ENCODE measurements at regions not wholly inside any gene's neighbourhood (a gene's known extent, or its start where the extent isn't known, plus 50 kb on each side); places are given as distances from the start of the nearest gene placed in this dataset.

GRCh38 chr1:220994671-220995070 lies 115.4 kb downstream of the HLX start:
- H3K27me3 Mint-ChIP-seq (ENCODE audit: low read depth in 2 of 2), result no peaks in the 10 kb centered on the region
- Histone ChIP-seq H3K27me3 (ENCODE audit: control insufficient read depth, insufficient read depth, low read length) (no peaks in the 10 kb centered on the region), H3K9me3 (ENCODE audit: control insufficient read depth, insufficient read depth, low read length) (no peaks in the 10 kb centered on the region), H3K36me3 (ENCODE audit: control insufficient read depth, insufficient read depth, low read length) (no peaks in the 10 kb centered on the region), H3K4me1 (ENCODE audit: control insufficient read depth, insufficient read depth, low read length) (no peaks in the 10 kb centered on the region), H3K27ac (ENCODE audit: low read length) (no peak overlapping the region), H3K4me3 (ENCODE audit: low read length) (no peak overlapping the region)
- no peak for DNase-seq
- H3K4me3 Mint-ChIP-seq, result no peak overlapping the region
- WGBS (ENCODE audit: insufficient coverage), result 95% methylated on average over 3 of the region's 3 CpGs
- peaks cover 3 to 6% of the 10 kb centered on the region in 2 donors for H3K9me3 Mint-ChIP-seq
- TF ChIP-seq CTCF (IDR thresholded peaks at IDR 0.05), result no peak
- no peaks in the 10 kb centered on the region for H3K36me3 Mint-ChIP-seq
- no peak for ATAC-seq
- H3K27ac Mint-ChIP-seq, result no peak overlapping the region
- intact Hi-C loops (cut with micrococcal nuclease), result no loop called here
- H3K4me1 Mint-ChIP-seq, result no peaks in the 10 kb centered on the region

- Mint-ChIP-seq H3K27me3 (ENCODE audit: low read depth in 2 of 2) (no peaks in the 10 kb centered on the region), H3K4me3 (no peak overlapping the region), H3K36me3 (no peaks in the 10 kb centered on the region), H3K9me3 (no peaks in the 10 kb centered on the region), H3K4me1 (no peaks in the 10 kb centered on the region), H3K27ac (no peak overlapping the region)
- Histone ChIP-seq H3K27ac (ENCODE audit: low read length) (no peak overlapping the region), H3K27me3 (ENCODE audit: control insufficient read depth, insufficient read depth, low read length) (no peaks in the 10 kb centered on the region), H3K9me3 (ENCODE audit: control insufficient read depth, insufficient read depth, low read length) (no peaks in the 10 kb centered on the region), H3K36me3 (ENCODE audit: control insufficient read depth, insufficient read depth, low read length) (no peaks in the 10 kb centered on the region), H3K4me1 (ENCODE audit: control insufficient read depth, insufficient read depth, low read length) (no peaks in the 10 kb centered on the region), H3K4me3 (ENCODE audit: low read length) (no peak overlapping the region)
- ATAC-seq, result no peak
- no peak for TF ChIP-seq CTCF (IDR thresholded peaks at IDR 0.05)
- intact Hi-C loops (cut with micrococcal nuclease), result no loop called here
- 100% methylated on average over 3 of the region's 3 CpGs for WGBS (ENCODE audit: insufficient coverage)
- DNase-seq, result no peak
Measured at GRCh38 chr1:220997791-220998190, 118.5 kb downstream of the HLX start.

- H3K9me3 Mint-ChIP-seq, result no peaks in the 10 kb centered on the region
- 44% methylated on average over 6 of the region's 6 CpGs for WGBS (ENCODE audit: insufficient coverage)
- TF ChIP-seq CTCF (IDR thresholded peaks at IDR 0.05), result no peak
- no peaks in the 10 kb centered on the region for H3K27me3 Mint-ChIP-seq (ENCODE audit: low read depth in 2 of 2)
- H3K4me1 Mint-ChIP-seq, result no peaks in the 10 kb centered on the region
- no peaks in the 10 kb centered on the region for H3K36me3 Mint-ChIP-seq
- Histone ChIP-seq H3K4me3 (ENCODE audit: low read length) (no peak overlapping the region), H3K9me3 (ENCODE audit: control insufficient read depth, insufficient read depth, low read length) (no peaks in the 10 kb centered on the region), H3K4me1 (ENCODE audit: control insufficient read depth, insufficient read depth, low read length) (no peaks in the 10 kb centered on the region), H3K27ac (ENCODE audit: low read length) (no peak overlapping the region), H3K36me3 (ENCODE audit: control insufficient read depth, insufficient read depth, low read length) (no peaks in the 10 kb centered on the region), H3K27me3 (ENCODE audit: control insufficient read depth, insufficient read depth, low read length) (no peaks in the 10 kb centered on the region)
- no peak overlapping the region for H3K27ac Mint-ChIP-seq
- H3K4me3 Mint-ChIP-seq, result no peak overlapping the region
- ATAC-seq, result peak in 2 of 3 donors; percentile 36 to 85
- DNase-seq, result peak in 1 of 2 donors; percentile 2
- intact Hi-C loops (cut with micrococcal nuclease), result no loop called here
Measured at GRCh38 chr1:220999872-221000863, 120.9 kb downstream of the HLX start.

Measured in natural killer cell (primary cell).